HUES48 (cell line): ENCODE measurements at regions not wholly inside any gene's neighbourhood (a gene's known extent, or its start where the extent isn't known, plus 50 kb on each side); places are given as distances from the start of the nearest gene placed in this dataset.

ENCODE experiments used
- H3K27ac ChIP-seq: one replicate; pipeline ENCODE4 v1.7.0; 2013; ENCODE audit warnings: low read depth, low read length, inconsistent platforms
- H3K27me3 ChIP-seq: 2 replicates; pipeline ENCODE4 v1.6.1; 2013; ENCODE audit warnings: mild to moderate bottlenecking, low read length; ENCODE audit not compliant: control insufficient read depth, insufficient read depth
- H3K36me3 ChIP-seq: 2 replicates; pipeline ENCODE4 v1.6.1; 2013; ENCODE audit warnings: low read length; ENCODE audit not compliant: control insufficient read depth, insufficient read depth
- H3K4me1 ChIP-seq: 2 replicates; pipeline ENCODE4 v1.6.1; 2013; ENCODE audit warnings: mild to moderate bottlenecking, low read length; ENCODE audit not compliant: control insufficient read depth, insufficient read depth
- H3K4me3 ChIP-seq: 2 replicates; pipeline ENCODE4 v1.5.1; 2013; ENCODE audit warnings: mild to moderate bottlenecking, low read depth, low read length
- H3K9ac ChIP-seq: 2 replicates; pipeline ENCODE4 v1.6.1; 2013; ENCODE audit warnings: mild to moderate bottlenecking, low read depth, low read length, moderate library complexity
- H3K9me3 ChIP-seq: 2 replicates; pipeline ENCODE4 v1.6.1; 2013; ENCODE audit warnings: low read length; ENCODE audit not compliant: control insufficient read depth, insufficient read depth

DNA sequence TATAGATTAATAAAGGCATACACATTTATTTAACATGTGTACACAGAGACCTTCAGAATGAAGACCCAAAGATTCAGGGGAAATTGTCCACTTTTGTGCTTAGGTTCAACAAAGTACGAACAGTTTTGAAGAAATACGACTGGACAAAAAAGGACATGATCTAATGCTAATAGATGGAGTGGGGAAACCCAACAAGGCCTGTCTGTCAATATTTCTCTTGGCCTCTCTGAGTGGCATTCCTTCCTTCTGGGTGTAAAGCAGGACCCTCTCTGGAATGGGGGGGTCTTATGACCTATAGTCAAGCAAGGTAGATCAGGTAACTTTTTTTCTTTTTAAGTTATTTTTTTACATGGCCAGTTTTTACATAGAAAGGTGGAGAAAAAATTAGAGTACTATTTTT, 222.3 kb upstream of the IGFBP3 start:
- Histone ChIP-seq H3K9ac (no peak overlapping the region), H3K4me3 (no peak overlapping the region), H3K27ac (no peak overlapping the region), H3K9me3 (no peaks in the 10 kb centered on the region), H3K4me1 (peaks cover 25% of the 10 kb centered on the region), H3K27me3 (no peaks in the 10 kb centered on the region), H3K36me3 (no peaks in the 10 kb centered on the region)

DNA sequence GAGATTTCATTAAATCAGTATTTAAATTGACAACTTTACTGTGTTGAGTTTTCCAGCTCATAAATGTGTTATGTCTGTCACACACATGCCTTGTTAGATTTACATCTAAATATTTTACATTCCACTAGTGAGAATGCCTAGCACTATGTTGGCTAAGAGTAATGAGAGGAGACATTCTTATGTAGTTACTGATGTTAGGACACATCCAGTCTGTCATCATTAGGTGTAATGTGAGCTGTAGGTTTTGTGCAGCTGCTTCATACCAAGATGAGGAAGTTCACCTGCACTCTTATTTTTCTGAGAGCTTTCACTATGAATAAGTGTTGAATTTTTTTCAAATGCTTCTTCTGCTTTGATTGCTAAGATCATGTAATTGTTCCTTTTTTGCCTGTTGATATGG, 218.0 kb upstream of the IGFBP3 start:
- Histone ChIP-seq H3K9me3 (no peaks in the 10 kb centered on the region), H3K4me1 (peaks cover 6% of the 10 kb centered on the region; the same call in 1 of the 2 replicates), H3K4me3 (no peak overlapping the region), H3K36me3 (no peaks in the 10 kb centered on the region), H3K27ac (no peak overlapping the region), H3K27me3 (no peaks in the 10 kb centered on the region), H3K9ac (no peak overlapping the region)

DNA sequence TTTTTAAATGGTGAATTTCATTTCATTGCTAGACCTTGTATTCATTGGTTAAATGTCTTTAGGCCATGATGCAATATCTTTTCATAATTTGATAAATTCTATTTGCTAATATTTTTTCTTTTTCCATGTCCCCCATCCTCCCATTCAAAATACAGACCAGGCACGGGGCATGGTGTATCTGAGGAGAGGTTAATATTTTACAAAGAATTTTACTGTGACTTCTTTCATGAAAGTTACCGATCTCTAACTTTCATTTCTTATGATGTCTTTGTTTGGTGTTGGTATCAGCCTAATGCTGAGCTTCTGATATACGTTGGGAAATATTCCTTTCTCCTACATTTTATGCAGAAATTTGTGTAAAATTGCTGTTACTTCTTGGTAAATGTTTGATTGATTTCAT, 216.7 kb upstream of the IGFBP3 start:
- no peak overlapping the region for H3K27ac ChIP-seq
- H3K4me3 ChIP-seq = no peak overlapping the region
- no peak overlapping the region for H3K9ac ChIP-seq
- H3K27me3 ChIP-seq = no peaks in the 10 kb centered on the region
- no peaks in the 10 kb centered on the region for H3K9me3 ChIP-seq
- no peaks in the 10 kb centered on the region for H3K36me3 ChIP-seq
- peaks cover 4% of the 10 kb centered on the region; the same call in 1 of the 2 replicates for H3K4me1 ChIP-seq

DNA sequence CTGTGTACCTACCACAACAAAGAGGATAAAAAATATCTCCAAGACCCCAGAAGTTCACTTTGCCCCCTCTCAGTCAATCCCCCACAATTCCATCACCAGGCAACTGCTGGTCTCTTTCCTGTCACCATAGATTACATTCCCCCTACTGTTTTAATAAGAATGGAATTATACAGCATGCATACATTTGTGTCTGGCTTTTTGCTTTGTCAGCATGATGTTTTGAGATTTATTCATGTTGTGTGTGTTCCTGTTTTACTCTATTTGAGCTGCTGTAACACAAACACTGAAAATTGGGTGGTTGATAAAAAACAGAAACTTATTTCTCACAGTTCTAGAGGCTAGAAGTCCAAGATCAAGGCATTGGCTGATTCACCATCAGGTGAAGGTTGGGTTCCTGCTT, 214.5 kb upstream of the IGFBP3 start:
- H3K36me3 ChIP-seq = no peaks in the 10 kb centered on the region
- no peaks in the 10 kb centered on the region for H3K27me3 ChIP-seq
- no peak overlapping the region for H3K27ac ChIP-seq
- H3K4me3 ChIP-seq = no peak overlapping the region
- peaks cover 4% of the 10 kb centered on the region; the same call in 1 of the 2 replicates for H3K4me1 ChIP-seq
- no peak overlapping the region for H3K9ac ChIP-seq
- no peaks in the 10 kb centered on the region for H3K9me3 ChIP-seq

DNA sequence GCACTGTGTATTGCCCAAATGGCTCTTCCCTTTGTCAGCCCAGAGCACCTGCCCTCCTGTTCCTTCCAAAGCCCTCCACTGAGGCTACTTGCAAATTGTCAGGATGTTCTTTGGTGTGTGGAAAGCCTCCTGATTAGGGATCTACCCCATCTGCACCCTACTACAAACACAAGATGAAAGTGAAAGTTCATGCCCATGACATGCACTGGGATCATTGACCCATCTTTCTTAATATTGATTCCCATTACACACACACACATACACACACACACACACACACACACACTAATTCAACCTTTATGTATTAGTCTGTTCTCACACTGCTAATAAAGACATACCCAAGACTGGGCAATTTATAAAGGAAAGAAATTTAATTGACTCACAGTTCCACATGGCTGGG, 213.7 kb upstream of the IGFBP3 start:
- Histone ChIP-seq H3K9ac (no peak overlapping the region), H3K27me3 (no peaks in the 10 kb centered on the region), H3K9me3 (no peaks in the 10 kb centered on the region), H3K4me3 (no peak overlapping the region), H3K4me1 (peaks cover 4% of the 10 kb centered on the region; the same call in 1 of the 2 replicates), H3K27ac (no peak overlapping the region), H3K36me3 (no peaks in the 10 kb centered on the region)

DNA sequence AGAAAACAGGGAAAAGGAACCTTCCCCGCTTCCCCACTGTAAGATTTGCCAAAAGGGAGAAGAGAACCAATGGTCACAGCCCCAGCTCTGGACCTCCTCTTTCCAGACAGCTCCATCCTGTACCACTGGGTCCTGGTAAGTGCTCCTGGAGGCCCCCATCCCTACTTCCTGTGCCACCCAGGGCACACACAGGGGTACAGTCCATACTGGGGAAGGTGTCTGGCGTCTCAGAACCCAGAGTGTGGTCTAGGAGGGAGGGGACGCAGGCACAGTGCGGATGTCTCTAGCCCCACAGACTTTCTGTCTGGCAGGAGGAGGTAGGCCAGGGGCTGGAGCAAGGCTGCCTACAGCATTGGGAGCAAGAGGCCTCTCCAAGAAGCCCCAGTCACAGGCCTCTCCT, 213.3 kb upstream of the IGFBP3 start:
- Histone ChIP-seq H3K9me3 (no peaks in the 10 kb centered on the region), H3K4me3 (no peak overlapping the region), H3K27me3 (no peaks in the 10 kb centered on the region), H3K9ac (no peak overlapping the region), H3K27ac (no peak overlapping the region), H3K36me3 (no peaks in the 10 kb centered on the region), H3K4me1 (peaks cover 4% of the 10 kb centered on the region; the same call in 1 of the 2 replicates)

DNA sequence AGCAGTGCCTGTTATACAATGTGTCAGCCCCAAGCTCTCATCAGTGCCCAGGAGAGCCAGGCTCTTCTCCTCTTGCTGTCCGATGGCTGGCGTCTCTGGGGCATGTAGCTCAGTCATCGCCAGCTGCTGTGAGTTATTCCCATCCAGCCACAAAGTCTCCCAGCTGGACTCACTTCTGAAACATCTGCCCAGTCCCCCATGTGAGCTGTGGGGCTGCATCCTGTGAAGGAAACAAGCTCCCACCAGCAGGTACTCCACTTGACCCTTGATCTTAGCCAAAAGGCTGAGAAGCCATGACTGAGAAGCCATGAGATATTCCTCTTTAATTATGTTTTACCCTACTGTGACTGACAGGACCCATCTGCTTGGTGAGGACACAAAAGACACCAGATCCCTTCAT, 212.7 kb upstream of the IGFBP3 start:
- Histone ChIP-seq H3K36me3 (no peaks in the 10 kb centered on the region), H3K4me1 (no peaks in the 10 kb centered on the region), H3K27me3 (no peaks in the 10 kb centered on the region), H3K9ac (no peak overlapping the region), H3K9me3 (no peaks in the 10 kb centered on the region), H3K4me3 (no peak overlapping the region), H3K27ac (no peak overlapping the region)

DNA sequence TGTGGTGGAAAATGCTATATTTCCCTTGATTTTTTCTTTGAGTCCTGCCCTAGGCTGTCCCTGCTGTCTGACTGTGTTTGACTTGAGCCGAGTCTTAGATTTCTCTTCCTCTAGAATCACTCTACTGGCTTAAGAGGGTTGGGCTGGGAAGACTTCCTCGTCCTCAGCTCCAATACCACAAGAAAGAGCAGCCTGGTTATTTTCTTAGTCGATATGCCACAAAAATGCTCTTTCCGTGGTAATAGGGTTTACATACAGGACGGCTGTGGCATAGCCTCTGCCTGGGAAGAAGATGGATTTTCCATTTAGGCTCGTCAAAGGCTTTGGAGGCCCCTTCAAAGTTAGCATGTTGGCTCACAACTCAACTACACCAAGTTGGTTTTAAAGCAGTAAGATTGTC, 212.0 kb upstream of the IGFBP3 start:
- no peaks in the 10 kb centered on the region for H3K36me3 ChIP-seq
- no peaks in the 10 kb centered on the region for H3K4me1 ChIP-seq
- no peak overlapping the region for H3K9ac ChIP-seq
- H3K27ac ChIP-seq = no peak overlapping the region
- H3K4me3 ChIP-seq = no peak overlapping the region
- no peaks in the 10 kb centered on the region for H3K9me3 ChIP-seq
- H3K27me3 ChIP-seq = no peaks in the 10 kb centered on the region

DNA sequence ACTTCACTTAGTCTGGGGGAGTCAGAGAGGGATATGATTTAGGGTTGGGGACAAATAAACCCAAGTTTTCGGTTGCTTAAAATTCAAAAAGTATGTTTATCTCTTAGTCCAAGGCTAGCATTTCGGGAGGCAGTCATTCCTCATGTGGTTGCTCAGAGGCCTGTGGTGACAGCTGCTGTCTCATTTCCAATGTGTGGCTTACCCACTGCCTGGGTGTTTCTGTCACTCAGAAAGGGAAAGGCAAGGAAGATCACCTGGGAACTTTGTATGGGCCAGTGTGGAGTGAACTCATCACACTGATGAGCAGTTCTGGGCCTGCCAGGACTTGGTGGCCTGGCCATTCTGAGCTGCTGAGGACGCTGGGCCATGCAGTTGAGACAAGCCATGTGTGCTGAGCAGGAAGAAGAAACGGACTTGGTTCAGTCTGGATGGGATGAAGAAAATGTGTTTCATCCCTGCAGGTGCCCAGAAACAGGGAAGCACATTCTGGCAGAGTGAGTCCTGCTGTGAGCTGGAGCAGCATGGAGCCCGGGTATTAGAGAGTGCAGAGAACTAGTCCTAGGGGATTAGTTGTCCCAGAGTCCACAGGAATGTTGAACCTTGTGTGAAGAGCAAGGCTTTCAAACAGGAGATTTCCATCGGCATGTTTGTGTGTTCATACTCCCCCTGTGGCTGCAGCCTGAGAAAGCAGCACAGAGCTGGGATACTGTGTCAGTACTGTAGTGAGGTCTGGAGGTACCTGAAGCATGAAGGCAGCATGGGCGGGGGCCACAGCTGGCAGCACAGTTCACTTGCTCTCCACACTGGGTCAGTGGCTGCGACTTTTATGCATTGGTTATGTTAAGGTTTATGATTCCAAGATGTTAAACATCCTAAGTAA, 211.1 kb upstream of the IGFBP3 start:
- no peaks in the 10 kb centered on the region for H3K4me1 ChIP-seq
- H3K36me3 ChIP-seq = no peaks in the 10 kb centered on the region
- H3K27ac ChIP-seq = no peak overlapping the region
- no peaks in the 10 kb centered on the region for H3K27me3 ChIP-seq
- H3K9me3 ChIP-seq = no peaks in the 10 kb centered on the region
- H3K4me3 ChIP-seq = no peak overlapping the region
- H3K9ac ChIP-seq = no peak overlapping the region

DNA sequence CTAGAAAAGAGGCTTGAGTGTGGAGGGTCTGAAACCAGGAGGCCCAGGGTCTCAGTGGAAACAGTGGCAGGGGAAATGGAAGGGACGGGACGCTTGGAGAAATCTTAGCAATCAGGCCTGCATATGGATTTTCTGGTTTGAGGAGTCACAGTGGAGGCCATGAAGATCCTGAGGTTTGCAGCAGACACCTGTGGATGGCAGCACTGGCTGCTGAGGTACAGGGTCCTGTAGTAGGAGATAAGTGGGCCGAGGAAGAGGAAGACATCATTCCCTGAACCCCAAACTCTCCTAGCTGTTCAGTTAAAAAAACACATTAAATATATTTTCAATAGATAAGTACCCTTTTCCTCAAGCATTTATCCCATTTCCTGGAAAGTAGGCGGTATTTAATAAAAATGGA, 208.8 kb upstream of the IGFBP3 start:
- no peaks in the 10 kb centered on the region for H3K9me3 ChIP-seq
- no peaks in the 10 kb centered on the region for H3K36me3 ChIP-seq
- no peaks in the 10 kb centered on the region for H3K4me1 ChIP-seq
- H3K9ac ChIP-seq = no peak overlapping the region
- H3K27me3 ChIP-seq = no peaks in the 10 kb centered on the region
- no peak overlapping the region for H3K27ac ChIP-seq
- no peak overlapping the region for H3K4me3 ChIP-seq

DNA sequence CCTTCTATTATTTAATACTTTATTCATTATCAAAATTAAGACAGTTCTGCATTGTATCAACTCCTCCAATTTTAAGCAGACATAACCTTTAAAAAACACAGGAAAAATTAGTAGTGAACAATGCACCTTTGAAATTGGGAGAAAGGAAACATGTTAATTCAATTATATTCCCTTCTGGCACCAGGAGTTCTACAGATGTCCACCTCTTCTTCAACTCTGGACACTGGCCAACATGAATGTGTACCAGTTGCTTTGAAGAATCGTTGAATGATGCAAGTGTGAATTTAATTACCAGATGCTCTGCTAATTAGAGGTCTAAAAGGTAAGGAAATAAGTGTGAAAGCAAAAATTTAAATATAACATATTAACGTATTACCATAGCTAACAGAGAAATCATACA, 206.7 kb upstream of the IGFBP3 start:
- H3K27ac ChIP-seq = no peak overlapping the region

More for the DNA sequence above, 206.7 kb upstream of the IGFBP3 start:
- no peak overlapping the region for H3K4me3 ChIP-seq
- H3K36me3 ChIP-seq = no peaks in the 10 kb centered on the region
- H3K9ac ChIP-seq = no peak overlapping the region
- H3K27me3 ChIP-seq = no peaks in the 10 kb centered on the region
- H3K9me3 ChIP-seq = no peaks in the 10 kb centered on the region
- H3K4me1 ChIP-seq = no peaks in the 10 kb centered on the region
